PC-3 (cell line): ENCODE measurements at regions not wholly inside any gene's neighbourhood (a gene's known extent, or its start where the extent isn't known, plus 50 kb on each side); places are given as distances from the start of the nearest gene placed in this dataset.

Experiments
- EZH2phosphoT487 ChIP-seq: fragments of 300-600 bp; sonication (generic); IDR thresholded peaks from 2 replicates; pipeline ENCODE4 v1.6.1; 2018; ENCODE audit warnings: mild to moderate bottlenecking, antibody characterized with exemption, low read length, borderline replicate concordance
- TF ChIP-seq, protein P1 (sequence below): fragments of 300-600 bp; sonication (generic); conservative IDR thresholded peaks from 2 replicates; pipeline ENCODE4 v1.5.1; 2017; ENCODE audit warnings: antibody characterized with exemption, low read depth, mild to moderate bottlenecking, low read length

DNA sequence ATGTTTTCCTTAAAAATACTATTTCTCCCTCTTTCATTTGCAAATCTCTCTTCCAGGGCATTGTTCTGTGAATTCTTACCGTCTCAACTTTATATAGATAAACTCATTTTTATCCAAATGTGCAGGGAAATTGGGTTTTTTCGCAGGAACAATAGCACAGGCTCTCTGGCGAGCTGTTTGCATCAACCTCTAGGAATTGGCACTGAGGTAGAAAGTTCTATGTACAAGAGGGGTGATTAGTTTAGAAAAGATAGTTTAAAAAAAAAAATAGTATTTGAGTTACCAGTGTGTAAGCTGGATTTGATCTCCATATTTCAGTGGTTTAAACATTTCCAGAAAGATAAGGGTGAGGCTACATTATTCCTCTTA is 129.7 kb upstream of the BTN3A2 start:
- no peak for TF ChIP-seq EZH2phosphoT487
- TF ChIP-seq, protein P1, sequence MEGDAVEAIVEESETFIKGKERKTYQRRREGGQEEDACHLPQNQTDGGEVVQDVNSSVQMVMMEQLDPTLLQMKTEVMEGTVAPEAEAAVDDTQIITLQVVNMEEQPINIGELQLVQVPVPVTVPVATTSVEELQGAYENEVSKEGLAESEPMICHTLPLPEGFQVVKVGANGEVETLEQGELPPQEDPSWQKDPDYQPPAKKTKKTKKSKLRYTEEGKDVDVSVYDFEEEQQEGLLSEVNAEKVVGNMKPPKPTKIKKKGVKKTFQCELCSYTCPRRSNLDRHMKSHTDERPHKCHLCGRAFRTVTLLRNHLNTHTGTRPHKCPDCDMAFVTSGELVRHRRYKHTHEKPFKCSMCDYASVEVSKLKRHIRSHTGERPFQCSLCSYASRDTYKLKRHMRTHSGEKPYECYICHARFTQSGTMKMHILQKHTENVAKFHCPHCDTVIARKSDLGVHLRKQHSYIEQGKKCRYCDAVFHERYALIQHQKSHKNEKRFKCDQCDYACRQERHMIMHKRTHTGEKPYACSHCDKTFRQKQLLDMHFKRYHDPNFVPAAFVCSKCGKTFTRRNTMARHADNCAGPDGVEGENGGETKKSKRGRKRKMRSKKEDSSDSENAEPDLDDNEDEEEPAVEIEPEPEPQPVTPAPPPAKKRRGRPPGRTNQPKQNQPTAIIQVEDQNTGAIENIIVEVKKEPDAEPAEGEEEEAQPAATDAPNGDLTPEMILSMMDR = no peak
